Left cardiac atrium (tissue), 4 donors: ENCODE measurements at regions not wholly inside any gene's neighbourhood (a gene's known extent, or its start where the extent isn't known, plus 50 kb on each side); places are given as distances from the start of the nearest gene placed in this dataset.

ENCODE experiments used
- ATAC-seq, 2 donors: fragments of 200-7000 bp; cut with Tn5 transposase; one replicate each; pipeline ENCODE4 v1.9.1; 2020; ENCODE audit warnings: mild to moderate bottlenecking in 2 of 2, moderate library complexity in 2 of 2
- DNase-seq: peaks from one replicate; pipeline ENCODE4 v3.0.0-alpha.2; 2020
- intact Hi-C, 2 donors: fragments of 100-400 bp; cut with DNase I; formaldehyde crosslinking; loops; one replicate each; pipeline versions ENCODE4 v1.14.1 to v1.15.1; 2022 to 2023
- donor health status: DM: no; HTN: yes; CAD: no.
- donor health status: DM: no; HTN: yes; CAD: no; lungs with severe emphysema.
- donor health status: DM: yes; HTN: yes; CAD: no.
- donor health status: Dilated cardiomyopathy.

DNA sequence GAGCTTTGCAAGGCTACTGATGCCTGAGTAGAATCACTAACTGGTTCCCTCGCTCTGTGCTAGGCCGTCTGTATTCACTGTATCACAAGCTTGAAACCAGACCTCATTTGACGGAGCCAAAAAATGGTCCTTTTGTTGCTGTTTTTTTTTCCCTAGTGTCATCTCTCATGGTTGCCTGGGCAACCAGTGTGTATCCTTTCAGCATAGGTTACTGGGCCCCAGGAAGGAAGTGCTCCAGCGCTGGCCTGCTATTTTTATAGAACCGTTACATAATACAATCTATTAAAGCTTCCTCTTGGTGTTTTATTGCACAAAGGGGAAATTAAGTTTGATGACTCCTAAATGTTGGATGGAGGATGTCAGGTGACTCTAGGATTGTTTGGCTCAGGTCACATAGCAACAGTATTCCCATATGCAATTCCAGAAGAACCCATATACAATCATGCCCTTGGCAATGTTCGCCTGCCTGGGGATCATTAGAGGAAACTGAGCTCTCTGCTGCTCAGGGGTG is 220.4 kb downstream of the SPRY1 start:
- ATAC-seq: peak; percentile 93
- DNase-seq: peak; percentile 76
- intact Hi-C loops: no loop called here

DNA sequence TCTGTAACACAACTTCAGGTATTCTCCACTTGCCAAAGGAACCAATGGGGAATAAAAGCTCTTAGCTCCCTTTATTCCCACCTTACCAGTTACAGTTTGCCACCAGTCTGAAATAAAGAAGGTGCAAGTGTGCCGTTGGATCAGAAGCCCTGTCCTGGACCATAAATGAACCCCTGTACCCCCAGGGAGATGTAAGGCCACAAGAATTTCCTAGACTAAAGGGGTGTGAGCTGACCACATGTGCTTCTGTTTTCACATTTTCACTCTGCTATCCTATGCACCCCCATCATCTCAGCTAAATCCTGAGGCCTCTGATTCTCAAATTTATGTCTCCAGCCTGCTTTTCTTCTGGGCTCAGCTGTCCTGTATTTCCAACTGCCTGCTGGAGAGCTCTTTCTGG is 221.2 kb downstream of the SPRY1 start:
- intact Hi-C loops: no loop called here
- DNase-seq (no peak), ATAC-seq (no peak)

DNA sequence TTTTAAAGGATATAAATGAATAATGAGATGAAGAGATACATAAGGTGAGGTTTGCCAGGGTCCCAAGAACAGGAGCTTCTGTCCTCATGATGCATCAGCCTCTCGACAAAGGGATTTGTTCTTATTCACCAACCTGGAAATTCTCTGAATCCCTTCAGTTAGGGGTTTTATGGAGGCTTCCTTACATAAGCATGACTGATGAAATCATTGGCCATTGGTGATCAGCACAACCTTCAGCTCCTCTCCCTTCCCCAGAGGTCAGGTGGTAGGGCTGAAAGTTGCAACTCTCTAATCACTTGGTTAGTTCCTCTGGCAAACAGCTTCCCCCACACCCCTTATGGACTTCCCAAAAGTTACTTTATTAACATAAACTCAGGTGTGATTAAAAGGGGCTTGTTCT is 222.0 kb downstream of the SPRY1 start:
- DNase-seq (no peak), ATAC-seq (no peak)
- intact Hi-C loops: no loop called here

DNA sequence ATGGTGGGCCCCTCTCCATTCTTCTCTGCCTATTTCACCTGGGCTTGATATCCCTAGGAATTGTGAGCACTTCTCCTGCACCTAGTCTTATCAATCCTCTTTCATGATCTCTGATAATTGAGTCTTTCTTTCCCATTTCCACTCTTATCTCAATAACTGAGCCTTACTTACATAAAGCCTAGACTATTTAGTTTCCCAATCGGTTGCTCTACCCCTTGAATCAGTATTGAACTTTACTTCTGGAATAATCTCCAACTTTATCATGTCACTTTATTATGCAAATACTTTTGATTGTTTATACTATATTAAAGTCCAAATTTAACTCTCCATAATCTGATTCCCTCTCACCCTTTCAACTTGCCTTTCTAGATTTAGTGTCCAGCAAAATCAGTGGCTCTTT is 222.7 kb downstream of the SPRY1 start:
- intact Hi-C loops: no loop called here
- DNase-seq (no peak), ATAC-seq (no peak)

DNA sequence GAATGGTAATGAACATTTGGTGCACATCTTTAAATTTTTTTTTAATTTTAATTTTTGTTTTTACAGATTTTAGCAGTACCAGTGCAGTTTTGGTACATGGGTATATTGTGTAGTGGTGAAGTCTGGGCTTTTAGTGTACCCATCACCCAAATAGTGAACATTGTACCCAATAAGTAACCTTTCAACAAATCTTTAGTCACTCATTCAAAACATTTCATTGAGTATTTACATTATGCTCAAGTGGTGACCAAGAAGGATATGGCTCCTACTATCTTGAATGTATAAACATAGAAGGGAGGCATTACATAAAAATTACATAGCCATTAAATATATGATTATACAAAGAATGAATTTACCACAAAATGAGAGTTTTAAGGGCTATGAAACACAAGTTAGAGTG is 223.3 kb downstream of the SPRY1 start:
- ATAC-seq (no peak), DNase-seq (no peak)
- intact Hi-C loops: no loop called here

DNA sequence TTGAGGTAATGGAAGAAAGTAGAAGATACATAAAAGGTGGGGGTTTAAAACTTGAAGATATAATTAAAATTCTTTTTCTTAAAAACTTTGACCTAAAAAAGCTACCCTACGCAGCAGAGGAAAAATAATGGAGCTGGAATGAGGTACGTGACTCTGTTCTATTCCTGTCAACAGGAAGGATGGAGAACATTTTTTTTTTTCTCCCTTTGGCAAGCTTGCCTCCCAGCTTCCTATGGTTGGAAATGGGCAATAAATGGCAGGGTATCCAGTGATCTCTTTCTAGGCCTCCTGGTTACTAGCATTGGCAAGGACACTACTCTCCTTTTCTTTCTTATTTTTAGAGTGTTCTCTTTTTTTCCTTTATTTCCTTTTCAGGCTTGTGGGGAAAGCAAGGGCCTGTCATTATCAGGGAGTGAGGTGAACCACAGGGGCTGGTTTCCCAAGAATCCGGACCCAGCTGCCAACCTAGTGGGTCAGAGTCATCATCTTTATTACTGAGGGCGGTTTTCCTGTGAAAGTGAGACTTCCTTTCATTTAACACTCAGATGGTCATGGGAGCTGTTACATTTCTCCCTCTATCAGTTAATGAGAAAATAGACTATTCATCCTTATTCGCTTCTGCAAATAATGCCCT is 224.6 kb downstream of the SPRY1 start:
- intact Hi-C loops: no loop called here
- DNase-seq (peak; percentile 36), ATAC-seq (peak; percentile 33 to 59)

DNA sequence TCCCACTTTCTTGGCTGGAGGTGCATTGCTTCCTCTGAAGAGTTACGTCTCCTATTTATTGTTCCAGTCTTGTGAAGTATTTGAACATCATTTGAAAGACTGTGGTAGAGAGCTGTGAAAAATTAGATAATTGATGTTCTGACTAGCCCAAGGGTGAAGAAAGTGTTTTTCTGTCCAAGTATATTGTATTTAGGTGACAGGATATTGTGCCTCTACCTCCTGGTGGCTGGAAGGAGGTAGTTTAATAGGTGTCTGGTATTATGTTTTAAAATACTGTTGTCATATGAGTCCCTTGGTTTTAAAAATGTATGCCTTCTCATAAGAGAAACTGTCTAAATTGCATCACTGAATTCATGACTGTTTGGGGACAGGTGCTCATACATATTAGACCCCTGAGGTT is 226.0 kb downstream of the SPRY1 start:
- no peak for ATAC-seq
- intact Hi-C loops: no loop called here

DNA sequence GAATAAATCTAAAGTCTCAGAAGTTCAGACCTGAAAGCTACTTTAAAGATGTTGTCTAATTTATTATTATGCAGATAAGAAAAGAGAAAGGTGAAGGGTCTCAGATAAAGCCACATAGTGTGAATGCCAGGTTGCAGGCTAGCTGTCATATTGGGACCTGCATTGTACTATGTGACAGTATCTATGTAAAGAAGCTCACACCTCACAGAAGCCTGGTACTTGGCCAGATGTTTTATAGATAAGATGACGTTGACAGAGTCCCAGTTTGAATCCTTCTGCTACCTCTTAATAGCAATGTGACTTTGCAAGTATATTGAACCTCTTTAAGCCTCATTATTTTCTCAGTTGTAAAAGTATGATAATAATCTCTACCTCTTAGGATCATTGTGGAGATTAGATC is 227.0 kb downstream of the SPRY1 start:
- intact Hi-C loops: no loop called here
- DNase-seq (no peak), ATAC-seq (no peak)

More for the DNA sequence above, 226.0 kb downstream of the SPRY1 start:
- no peak for DNase-seq

DNA sequence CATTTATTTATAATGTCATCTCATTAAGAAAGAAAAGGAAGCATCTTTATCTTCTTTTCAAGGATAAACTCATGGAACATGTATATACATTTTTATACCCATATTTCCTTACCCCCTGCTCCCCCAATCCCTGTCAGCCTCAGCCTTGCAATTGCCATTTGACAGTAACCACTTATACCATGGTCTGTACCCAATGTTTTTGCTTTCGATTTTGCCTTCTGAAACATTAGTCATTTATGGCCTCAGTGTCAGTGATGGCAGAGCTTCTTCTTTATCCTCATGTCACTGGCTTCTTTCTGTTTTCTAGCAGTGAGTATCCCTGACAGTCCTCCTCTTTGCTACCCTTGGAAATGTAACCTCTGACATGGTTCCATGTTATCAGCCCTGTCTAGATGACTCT is 228.4 kb downstream of the SPRY1 start:
- no peak for ATAC-seq
- DNase-seq: no peak
- intact Hi-C loops: no loop called here

DNA sequence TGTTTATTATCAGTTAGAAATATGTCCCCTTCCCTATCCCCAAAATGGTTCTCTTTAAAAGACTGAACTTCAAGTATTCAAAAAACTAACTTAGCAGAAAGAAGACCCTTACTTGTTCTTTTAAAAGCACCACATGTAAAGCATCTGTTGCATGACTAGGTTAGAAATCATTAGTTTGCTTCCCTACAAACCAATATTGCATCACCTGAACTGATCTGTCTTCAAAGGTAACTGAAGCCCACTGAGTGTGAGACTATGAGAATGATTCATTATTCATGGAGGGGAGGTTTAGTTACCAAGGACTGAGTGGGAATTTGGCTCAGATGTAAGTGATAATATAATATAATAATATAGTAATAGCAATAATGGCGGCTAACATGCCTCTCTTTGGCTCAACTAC is 231.7 kb downstream of the SPRY1 start:
- no peak for ATAC-seq
- DNase-seq: no peak
- intact Hi-C loops: no loop called here

DNA sequence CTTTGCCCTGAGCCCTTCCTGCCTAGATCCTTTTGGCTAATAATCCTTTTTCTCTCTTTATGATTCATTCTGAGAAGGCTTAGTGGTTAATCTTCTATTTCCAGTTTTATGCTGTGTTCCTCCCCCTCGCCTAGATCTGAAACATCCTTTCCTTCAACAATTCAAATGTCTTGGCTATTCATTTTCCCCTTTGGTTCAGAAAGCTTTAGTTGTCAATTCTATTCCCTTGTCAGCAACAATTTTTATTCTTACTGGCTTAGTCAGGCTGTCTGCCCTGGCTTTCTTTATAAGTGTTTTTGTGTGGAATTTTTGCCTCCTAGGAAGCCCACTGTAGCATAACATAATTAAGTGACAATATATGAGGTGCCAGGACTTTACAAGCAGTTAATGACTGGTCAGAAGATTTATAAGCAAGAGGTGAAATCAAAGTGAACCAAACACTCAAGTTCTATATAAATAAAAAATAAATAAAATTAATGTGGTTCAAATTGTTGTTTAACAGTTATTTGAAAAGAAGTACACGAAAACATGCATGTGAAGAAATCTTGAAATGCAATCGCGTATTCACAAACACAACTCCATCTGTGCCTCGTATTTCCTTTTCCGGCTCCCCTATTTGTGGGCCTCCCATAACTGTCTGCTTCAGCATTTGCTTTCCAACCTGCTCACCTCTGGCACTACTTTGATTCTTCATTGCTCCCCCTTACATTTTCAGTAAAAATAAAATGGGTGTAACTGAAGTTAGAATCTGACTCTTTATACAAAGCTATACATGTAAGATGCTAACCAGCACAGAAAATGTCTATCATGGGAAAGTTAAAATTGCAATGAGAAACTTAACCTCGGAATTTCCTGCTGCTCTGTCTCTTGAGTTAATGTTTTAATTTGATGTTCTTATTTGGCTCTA is 235.4 kb downstream of the SPRY1 start:
- DNase-seq: no peak
- intact Hi-C loops: no loop called here
- ATAC-seq: no peak

DNA sequence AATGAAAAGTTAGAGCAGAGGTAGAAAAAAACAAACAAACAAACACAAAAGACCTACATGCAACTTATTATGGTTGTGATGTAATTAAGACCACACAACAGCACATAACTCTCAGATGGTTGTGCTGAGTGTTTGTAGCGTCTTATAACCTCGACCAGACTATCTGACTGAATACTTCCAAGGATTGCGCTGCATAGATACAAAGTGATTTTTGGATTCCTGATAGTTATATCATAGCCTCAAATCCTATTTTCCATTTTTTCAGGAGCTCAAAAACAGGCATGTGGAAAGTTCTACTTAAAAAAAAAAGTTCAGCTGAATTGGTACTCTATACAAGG is 236.1 kb downstream of the SPRY1 start:
- DNase-seq: no peak
- no peak for ATAC-seq
- intact Hi-C loops: no loop called here

DNA sequence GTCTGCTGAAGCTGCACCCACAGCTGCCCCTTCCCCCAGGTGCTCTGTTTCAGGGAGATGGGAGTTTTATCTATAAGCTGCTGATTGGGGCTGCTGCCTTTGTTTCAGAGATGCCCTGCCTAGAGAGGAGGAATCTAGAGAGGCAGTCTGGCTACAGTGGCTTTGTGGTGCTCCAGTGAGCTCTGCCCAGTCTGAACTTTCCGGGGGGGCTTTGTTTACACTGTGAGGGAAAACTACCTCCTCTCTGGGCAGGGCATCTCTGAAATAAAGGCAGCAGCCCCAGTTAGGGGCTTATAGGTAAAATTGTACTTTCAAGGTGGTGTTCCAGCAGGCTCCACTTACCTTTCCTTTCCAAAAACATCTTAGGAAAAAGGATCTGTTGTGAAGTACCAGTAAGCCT is 242.2 kb downstream of the SPRY1 start:
- DNase-seq: no peak
- intact Hi-C loops: no loop called here

DNA sequence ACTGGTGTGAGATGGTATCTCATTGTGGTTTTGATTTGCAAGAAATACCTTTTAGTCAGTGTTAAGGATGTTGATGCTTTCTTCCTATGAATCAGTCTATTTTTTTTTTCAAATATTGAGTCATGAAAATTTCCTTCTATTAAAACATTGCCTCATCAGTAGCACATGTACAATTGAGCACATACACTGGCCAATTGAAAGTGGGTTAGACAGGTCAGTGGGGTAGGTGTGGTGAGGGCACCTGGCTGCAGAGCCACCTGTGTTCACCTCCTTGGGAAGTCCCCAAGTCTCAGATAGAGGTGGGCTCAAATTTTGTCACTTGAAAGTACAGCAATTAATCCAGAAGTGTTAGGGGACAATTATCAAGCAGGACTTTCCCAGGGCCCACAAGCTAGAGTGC is 243.7 kb downstream of the SPRY1 start:
- DNase-seq (no peak), ATAC-seq (no peak)
- intact Hi-C loops: no loop called here

More for the DNA sequence above, 242.2 kb downstream of the SPRY1 start:
- ATAC-seq: no peak

DNA sequence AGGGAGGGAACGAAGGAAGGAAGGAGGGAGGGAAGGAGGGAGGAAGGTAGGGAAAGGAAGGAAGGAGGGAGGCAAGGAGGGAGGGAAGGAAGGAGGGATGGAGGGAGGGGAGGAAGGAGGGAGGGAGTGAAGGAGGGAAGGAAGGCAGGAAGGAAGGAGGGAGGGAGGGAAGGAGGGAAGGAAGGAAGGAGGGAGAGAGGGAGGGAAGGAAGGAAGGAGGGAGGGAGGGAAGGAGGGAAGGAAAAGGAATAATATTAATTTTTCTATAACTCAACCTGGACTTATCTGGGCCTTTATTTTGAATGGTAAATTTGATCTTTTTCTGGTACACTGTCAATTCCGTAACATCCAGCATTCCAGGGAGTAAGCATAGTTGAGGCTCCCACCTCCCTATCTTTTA is 244.2 kb downstream of the SPRY1 start:
- DNase-seq: no peak

DNA sequence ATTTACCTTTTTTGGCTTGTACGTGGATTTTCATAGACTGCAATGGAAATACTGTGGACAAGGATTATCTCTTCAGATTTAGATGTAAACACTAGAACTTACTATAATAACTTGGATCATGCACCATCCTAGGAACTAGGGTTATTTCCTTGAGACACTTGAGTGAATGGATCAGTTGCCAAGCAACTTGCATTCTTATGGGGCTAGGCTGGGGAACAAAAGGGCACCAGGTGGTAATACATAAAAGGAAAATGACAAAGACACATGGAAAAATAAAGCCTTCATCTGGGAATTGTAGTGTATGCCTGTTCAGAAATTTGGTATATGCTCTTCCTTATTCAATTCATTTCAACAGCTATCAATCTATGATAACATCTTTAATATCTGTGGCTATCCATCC is 247.1 kb downstream of the SPRY1 start:
- ATAC-seq: no peak
- intact Hi-C loops: no loop called here
- no peak for DNase-seq

More for the DNA sequence above, 244.2 kb downstream of the SPRY1 start:
- intact Hi-C loops: no loop called here
- no peak for ATAC-seq

DNA sequence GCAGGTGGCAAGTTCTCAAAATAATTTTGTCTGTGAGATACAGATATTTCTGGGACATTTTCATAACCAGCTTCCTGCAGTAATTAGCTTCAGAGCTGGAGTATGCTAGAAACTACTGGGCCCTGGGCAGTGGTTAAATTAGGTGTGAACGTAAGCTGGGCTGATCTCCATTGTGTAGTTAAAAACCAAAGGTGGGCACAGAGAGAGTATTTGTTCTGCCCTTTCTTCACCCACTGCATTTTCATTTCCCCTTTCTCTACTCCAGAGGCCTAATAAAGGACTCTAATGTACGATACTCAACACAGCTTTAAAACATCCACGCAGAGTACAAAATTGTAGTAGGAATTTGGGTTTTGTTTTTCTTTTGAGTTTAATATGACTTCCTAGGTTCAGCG is 252.7 kb downstream of the SPRY1 start:
- ATAC-seq (peak in 1 of 2 donors; percentile 20), DNase-seq (no peak)
- intact Hi-C loops: no loop called here

DNA sequence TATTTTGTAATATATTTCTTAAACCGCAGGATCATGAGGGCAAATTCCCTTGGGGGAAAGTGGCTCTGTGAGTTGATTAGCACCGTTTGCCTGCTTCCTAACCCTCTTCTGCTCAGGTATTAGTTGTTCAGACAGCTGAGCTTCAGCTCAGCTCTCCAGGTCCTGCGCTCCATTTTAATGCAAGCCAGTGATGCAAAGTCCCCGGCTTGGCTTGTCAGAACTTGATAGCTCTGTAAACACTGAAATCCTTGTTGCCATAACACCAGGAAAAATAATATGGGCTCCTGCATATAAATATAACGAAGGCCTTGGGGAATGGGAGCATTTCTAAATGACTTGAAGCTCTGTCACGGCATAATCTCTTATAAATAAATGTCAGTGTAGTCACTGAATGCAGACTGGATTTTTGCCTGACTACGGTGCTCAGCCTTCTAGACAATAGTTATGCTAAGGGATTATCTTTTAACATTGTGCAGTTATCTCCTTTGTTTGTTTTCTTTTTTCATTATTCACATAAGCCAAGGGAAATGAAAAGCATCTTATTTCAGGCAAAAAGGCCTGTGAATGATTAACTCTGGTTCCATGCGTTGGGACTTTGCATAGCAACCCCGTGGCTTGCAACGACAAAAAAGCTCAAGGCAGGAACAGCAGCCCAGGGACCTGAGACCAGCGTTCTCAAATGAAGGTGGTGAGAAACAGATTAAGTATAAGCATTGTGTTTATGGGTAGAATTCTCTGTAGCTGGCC is 253.2 kb downstream of the SPRY1 start:
- intact Hi-C loops: loop anchor here (5.0 to 10.0 kb wide), 2 partner anchors 245 to 248 kb away; no protein-coding TSS in a partner anchor
- no peak for DNase-seq

DNA sequence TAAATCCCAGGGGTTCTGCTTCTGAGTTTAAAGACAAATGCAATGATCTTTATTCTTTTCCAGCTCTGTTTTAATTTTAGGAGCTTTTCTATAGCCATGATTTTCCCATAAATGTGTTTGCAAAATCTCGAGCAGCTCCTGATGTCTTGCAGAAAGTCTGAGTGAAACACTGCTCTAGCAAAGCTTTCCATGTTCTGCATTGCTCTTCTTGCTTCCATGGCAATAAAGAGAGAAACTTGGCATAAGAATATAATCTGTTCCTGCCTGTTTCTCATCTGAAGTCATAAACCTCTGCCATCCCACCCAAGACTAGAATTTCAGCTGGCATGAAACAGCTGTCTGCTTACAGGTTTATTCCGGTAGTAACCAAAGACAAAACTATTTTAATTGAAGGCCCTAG is 254.5 kb downstream of the SPRY1 start:
- intact Hi-C loops: loop anchor here (5.0 to 10.0 kb wide), 2 partner anchors 246 to 249 kb away; no protein-coding TSS in a partner anchor
- ATAC-seq: peak in 1 of 2 donors; percentile 16

More for the DNA sequence above, 253.2 kb downstream of the SPRY1 start:
- peak; percentile 61 to 63 for ATAC-seq

More for the DNA sequence above, 254.5 kb downstream of the SPRY1 start:
- DNase-seq: no peak
